H1 (cell line): ENCODE measurements at regions not wholly inside any gene's neighbourhood (a gene's known extent, or its start where the extent isn't known, plus 50 kb on each side); places are given as distances from the start of the nearest gene placed in this dataset.

Experiments used
- CTCF ChIA-PET: fragments of 300-600 bp; sonication (Branson Sonifier 250); formaldehyde crosslinking; loops from one replicate; lab custom pipeline; 2021; ENCODE audit not compliant: partially characterized antibody; lab: Charles Lee
- POLR2A ChIA-PET: fragments of 300-600 bp; sonication (Branson Sonifier 250); formaldehyde crosslinking; loops from one replicate; lab custom pipeline; 2021; ENCODE audit warnings: inconsistent platforms; ENCODE audit not compliant: partially characterized antibody; lab: Charles Lee
- DNase-seq, 2 experiments: peaks; one replicate each; pipeline versions ENCODE4 v3.0.0 to v3.0.0-alpha.2; 2010 to 2022; ENCODE audit warnings: low spot score in 2 of 2, low read depth in 1 of 2, mixed read lengths in 1 of 2
- FAIRE-seq: peaks from 2 replicates; lab custom pipeline; 2011; peaks lifted over from hg19 to GRCh38; lab: Jason Lieb, UNC
- H2AFZ ChIP-seq: 2 replicates; pipeline ENCODE4 v1.8.1; 2012; ENCODE audit warnings: low read length, inconsistent platforms
- H2AK5ac ChIP-seq: 2 replicates; pipeline ENCODE4 v1.6.1; 2013; ENCODE audit warnings: low read depth, low read length
- H2BK120ac ChIP-seq: replicated peaks from 2 replicates; pipeline ENCODE3; 2013; ENCODE audit warnings: low read depth, low read length, inconsistent platforms
- H2BK12ac ChIP-seq: 2 replicates; pipeline ENCODE4 v1.6.1; 2013; ENCODE audit warnings: low read depth, low read length
- H2BK15ac ChIP-seq: 2 replicates; pipeline ENCODE4 v1.6.1; 2013; ENCODE audit warnings: low read length
- H2BK20ac ChIP-seq: 2 replicates; pipeline ENCODE4 v1.6.1; 2013; ENCODE audit warnings: low read length
- H2BK5ac ChIP-seq: 2 replicates; pipeline ENCODE4 v1.6.1; 2013; ENCODE audit warnings: low read depth, low read length
- H3K14ac ChIP-seq: 2 replicates; pipeline ENCODE4 v1.6.1; 2013; ENCODE audit warnings: inconsistent platforms; ENCODE audit not compliant: insufficient read length
- H3K18ac ChIP-seq: 2 replicates; pipeline ENCODE4 v1.6.1; 2013; ENCODE audit warnings: low read length; ENCODE audit errors: extremely low read depth
- H3K23ac ChIP-seq: 2 replicates; pipeline ENCODE4 v1.6.1; 2013; ENCODE audit warnings: inconsistent platforms; ENCODE audit not compliant: insufficient read length
- H3K23me2 ChIP-seq: 2 replicates; pipeline ENCODE4 v1.6.1; 2013; ENCODE audit warnings: low read depth, low read length
- H3K27ac ChIP-seq: 2 replicates; pipeline ENCODE4 v1.6.1; 2011; ENCODE audit warnings: low read depth, low read length, inconsistent platforms
- H3K27me3 ChIP-seq, 4 experiments: replicated peaks in 1 of 4; 1 replicate in 1 of 4; 2 replicates in 3 of 4; pipeline versions ENCODE4 v1.6.1 to v1.8.1; 2011 to 2013; ENCODE audit warnings: low read length in 3 of 4, mild to moderate bottlenecking in 3 of 4, inconsistent platforms in 2 of 4, mixed read lengths in 2 of 4, moderate library complexity in 1 of 4; ENCODE audit not compliant: control insufficient read depth in 3 of 4, insufficient read depth in 3 of 4; ENCODE audit errors: extremely low read depth in 1 of 4
- H3K36me3 ChIP-seq, 4 experiments: 2 replicates each; pipeline versions ENCODE4 v1.6.1 to v1.8.1; 2011 to 2013; ENCODE audit warnings: mild to moderate bottlenecking in 4 of 4, low read length in 3 of 4, moderate library complexity in 2 of 4, control low read depth in 1 of 4, inconsistent platforms in 1 of 4; ENCODE audit not compliant: insufficient read depth in 4 of 4, control insufficient read depth in 2 of 4
- H3K4ac ChIP-seq: replicated peaks from 2 replicates; pipeline ENCODE3; 2013; ENCODE audit warnings: low read length, low read depth, mixed read lengths, inconsistent platforms; ENCODE audit not compliant: insufficient read length
- H3K4me1 ChIP-seq, 4 experiments: replicated peaks in 1 of 4; 1 replicate in 1 of 4; 2 replicates in 3 of 4; pipeline versions ENCODE4 v1.6.1 to v1.8.1; 2011 to 2013; ENCODE audit warnings: low read length in 3 of 4, inconsistent platforms in 2 of 4, mixed read lengths in 1 of 4; ENCODE audit not compliant: insufficient read depth in 4 of 4, control insufficient read depth in 3 of 4
- H3K4me2 ChIP-seq, 2 experiments: 2 replicates each; pipeline versions ENCODE4 v1.6.1 to v1.8.1; 2011 to 2013; ENCODE audit warnings: low read depth in 2 of 2, low read length in 2 of 2, control low read depth in 1 of 2, inconsistent platforms in 1 of 2, mild to moderate bottlenecking in 1 of 2; ENCODE audit not compliant: insufficient read depth in 1 of 2
- H3K4me3 ChIP-seq, 4 experiments: fragments of 200-600, 300-600 bp in 1 of 4; sonication (generic), shearing (Covaris generic), sonication (Bioruptor Twin) in 1 of 4; 2 replicates each; pipeline versions ENCODE4 v1.5.1 to v1.8.1; 2011 to 2016; ENCODE audit warnings: low read length in 4 of 4, low read depth in 3 of 4, control low read depth in 2 of 4, inconsistent platforms in 2 of 4, mild to moderate bottlenecking in 2 of 4, mixed read lengths in 1 of 4, moderate library complexity in 1 of 4; ENCODE audit not compliant: insufficient read depth in 2 of 4; ENCODE audit errors: extremely low read depth in 1 of 4
- H3K56ac ChIP-seq: replicated peaks from 2 replicates; pipeline ENCODE3; 2013; ENCODE audit warnings: low read depth, mild to moderate bottlenecking, mixed read lengths, low read length, inconsistent platforms; ENCODE audit not compliant: insufficient read length
- H3K79me1 ChIP-seq: 2 replicates; pipeline ENCODE4 v1.6.1; 2013; ENCODE audit warnings: low read depth, low read length, control low read depth
- H3K79me2 ChIP-seq, 2 experiments: 2 replicates each; pipeline versions ENCODE4 v1.6.1 to v1.8.1; 2012 to 2013; ENCODE audit warnings: low read length in 2 of 2, mild to moderate bottlenecking in 2 of 2, inconsistent platforms in 1 of 2; ENCODE audit not compliant: insufficient read depth in 2 of 2, control insufficient read depth in 1 of 2
- H3K9ac ChIP-seq, 4 experiments: replicated peaks in 1 of 4; 1 replicate in 1 of 4; 2 replicates in 3 of 4; pipeline versions ENCODE4 v1.6.1 to v1.8.1; 2011 to 2013; ENCODE audit warnings: low read depth in 3 of 4, low read length in 3 of 4, control low read depth in 2 of 4, mild to moderate bottlenecking in 2 of 4, moderate library complexity in 2 of 4, inconsistent platforms in 1 of 4; ENCODE audit errors: extremely low read depth in 1 of 4
- H3K9me3 ChIP-seq, 2 experiments: 2 replicates each; pipeline versions ENCODE4 v1.6.1 to v1.8.1; 2012 to 2013; ENCODE audit warnings: mild to moderate bottlenecking in 2 of 2, moderate library complexity in 2 of 2, control low read depth in 1 of 2, inconsistent platforms in 1 of 2, low read depth in 1 of 2, low read length in 1 of 2, mixed read lengths in 1 of 2; ENCODE audit not compliant: insufficient read depth in 2 of 2
- H4K20me1 ChIP-seq, 2 experiments: replicated peaks in 1 of 2; 2 replicates each; pipeline versions ENCODE3 to v1.8.1; 2011 to 2013; ENCODE audit warnings: inconsistent platforms in 2 of 2, low read length in 2 of 2, mild to moderate bottlenecking in 1 of 2; ENCODE audit not compliant: insufficient read depth in 2 of 2, control insufficient read depth in 1 of 2
- H4K5ac ChIP-seq: 2 replicates; pipeline ENCODE4 v1.6.1; 2013; ENCODE audit warnings: low read length, low read depth, mixed read lengths, inconsistent platforms; ENCODE audit not compliant: insufficient read length
- H4K8ac ChIP-seq: 2 replicates; pipeline ENCODE4 v1.8.0; 2013; ENCODE audit warnings: mild to moderate bottlenecking, moderate library complexity, low read length, inconsistent platforms; ENCODE audit not compliant: insufficient read depth; ENCODE audit errors: extremely low read depth
- H4K91ac ChIP-seq: replicated peaks from 2 replicates; pipeline ENCODE3; 2013; ENCODE audit warnings: low read length, mixed read lengths, inconsistent platforms; ENCODE audit not compliant: insufficient read length
- ASH2L ChIP-seq: fragments of 200-600, 300-600 bp; sonication (generic); IDR thresholded peaks from one replicate; pipeline ENCODE4 v1.7.1; 2017; ENCODE audit warnings: low read length
- EP300 ChIP-seq, 2 experiments: IDR thresholded peaks; 1 replicate in 1 of 2; 2 replicates in 1 of 2; pipeline ENCODE4 v1.6.1; 2011 to 2012; ENCODE audit warnings: low read depth in 2 of 2, low read length in 2 of 2, mild to moderate bottlenecking in 2 of 2, borderline replicate concordance in 1 of 2, inconsistent platforms in 1 of 2, moderate library complexity in 1 of 2
- FOSL1 ChIP-seq: IDR thresholded peaks from 2 replicates; pipeline ENCODE4 v1.6.1; 2011; ENCODE audit warnings: mild to moderate bottlenecking, low read depth, low read length, moderate library complexity; ENCODE audit not compliant: insufficient read depth
- GABPA ChIP-seq: IDR thresholded peaks from 2 replicates; pipeline ENCODE4 v1.6.1; 2011; ENCODE audit warnings: mild to moderate bottlenecking, low read length, moderate library complexity, borderline replicate concordance; ENCODE audit not compliant: insufficient read depth
- HDAC2 ChIP-seq, 2 experiments: fragments of 300-600 bp in 1 of 2; sonication (generic) in 1 of 2; IDR thresholded peaks; 2 replicates each; pipeline ENCODE4 v1.6.1; 2011 to 2012; ENCODE audit warnings: low read depth in 2 of 2, low read length in 2 of 2, mild to moderate bottlenecking in 2 of 2, moderate library complexity in 2 of 2, borderline replicate concordance in 1 of 2, inconsistent platforms in 1 of 2
- HDAC6 ChIP-seq: IDR thresholded peaks from one replicate; pipeline ENCODE4 v1.7.1; 2012; ENCODE audit warnings: low read depth, mild to moderate bottlenecking, inconsistent platforms, low read length, moderate library complexity
- KDM4A ChIP-seq: IDR thresholded peaks from one replicate; pipeline ENCODE4 v1.7.1; 2012; ENCODE audit warnings: low read depth, mild to moderate bottlenecking, moderate library complexity, low read length, inconsistent platforms; ENCODE audit not compliant: severe bottlenecking
- MAFK ChIP-seq: IDR thresholded peaks from 2 replicates; pipeline ENCODE4 v1.6.1; 2012; ENCODE audit warnings: low read depth, mild to moderate bottlenecking, improper control_type of control experiment, low read length
- MAX ChIP-seq: IDR thresholded peaks from 2 replicates; pipeline ENCODE4 v1.6.1; 2012; ENCODE audit warnings: inconsistent platforms
- POLR2A ChIP-seq, 2 experiments: IDR thresholded peaks; 1 replicate in 1 of 2; 2 replicates in 1 of 2; pipeline ENCODE4 v1.6.1; 2011; ENCODE audit warnings: low read depth in 2 of 2, low read length in 2 of 2, mild to moderate bottlenecking in 2 of 2; ENCODE audit errors: control extremely low read depth in 1 of 2
- POU5F1 ChIP-seq: IDR thresholded peaks from 2 replicates; pipeline ENCODE4 v1.6.1; 2011; ENCODE audit warnings: low read depth, mild to moderate bottlenecking, low read length, moderate library complexity
- RXRA ChIP-seq: IDR thresholded peaks from 2 replicates; pipeline ENCODE4 v1.6.1; 2011; ENCODE audit warnings: low read depth, mild to moderate bottlenecking, low read length, moderate library complexity; ENCODE audit not compliant: insufficient read depth
- TBP ChIP-seq: IDR thresholded peaks from 2 replicates; pipeline ENCODE4 v1.6.1; 2011; ENCODE audit warnings: low read depth, low read length, improper control_type of control experiment
- TCF12 ChIP-seq: IDR thresholded peaks from 2 replicates; pipeline ENCODE4 v1.6.1; 2011; ENCODE audit warnings: low read depth, mild to moderate bottlenecking, low read length
- WGBS, 2 experiments: shearing (Covaris generic) in 1 of 2; methylation state at CpG; one replicate each; pipeline versions ENCODE4 v1.1.6 to v1.1.7; 2013 to 2015; ENCODE audit warnings: low lambda C conversion rate in 2 of 2, mixed read lengths in 2 of 2, inconsistent platforms in 1 of 2, low coverage in 1 of 2, missing lambda C conversion rate in 1 of 2; ENCODE audit not compliant: insufficient replicate concordance in 2 of 2, insufficient coverage in 1 of 2, insufficient read length in 1 of 2; ENCODE audit errors: extremely low coverage in 1 of 2, missing lambda C conversion rate in 1 of 2; 5-methylcytosine and 5-hydroxymethylcytosine counted together

GRCh38 chr10:53284615-53285182 lies 512.1 kb upstream of the MBL2 start:
- ChIA-PET CTCF (no interaction called here), POLR2A (no interaction called here)
- no peaks in the 10 kb centered on the region for H3K4me1 ChIP-seq
- H3K23me2 ChIP-seq = no peaks in the 10 kb centered on the region
- no peak overlapping the region for H3K4me3 ChIP-seq
- no peaks in the 10 kb centered on the region for H3K27me3 ChIP-seq
- H3K27ac ChIP-seq = no peak overlapping the region
- no peak overlapping the region for H2AFZ ChIP-seq
- no peak overlapping the region for H3K4me2 ChIP-seq
- DNase-seq = no peak
- FAIRE-seq = peak; percentile 24
- no peak overlapping the region for H4K5ac ChIP-seq
- 95% methylated on average over 4 of the region's 4 CpGs; no CpG with 5 or more reads in 1 of the 2 experiments for WGBS, 2 experiments
- H2BK12ac ChIP-seq = no peak overlapping the region
- no peaks in the 10 kb centered on the region for H3K79me2 ChIP-seq
- H3K79me1 ChIP-seq = no peaks in the 10 kb centered on the region
- H3K36me3 ChIP-seq = no peaks in the 10 kb centered on the region
- no peak overlapping the region for H3K23ac ChIP-seq
- H2BK15ac ChIP-seq = no peak overlapping the region
- no peak overlapping the region for H3K14ac ChIP-seq
- H2BK20ac ChIP-seq = no peak overlapping the region
- H4K8ac ChIP-seq = no peak overlapping the region
- no peak overlapping the region for H3K4ac ChIP-seq
- no peaks in the 10 kb centered on the region for H3K9me3 ChIP-seq
- H3K56ac ChIP-seq = no peak overlapping the region
- no peak overlapping the region for H2BK5ac ChIP-seq
- H3K9ac ChIP-seq = no peak overlapping the region
- H3K18ac ChIP-seq = no peak overlapping the region
- no peak overlapping the region for H2BK120ac ChIP-seq
- no peak overlapping the region for H2AK5ac ChIP-seq
- no peak overlapping the region for H4K91ac ChIP-seq
- H4K20me1 ChIP-seq = no peaks in the 10 kb centered on the region
- TF ChIP-seq HDAC2 (IDR thresholded peaks at IDR 0.05; ENCODE audit: borderline replicate concordance in 1 of 2, low read depth in 2 of 2, low read length in 2 of 2) (no peak), ASH2L (no peak), MAX (no peak), KDM4A (no peak), FOSL1 (no peak), HDAC6 (no peak), GABPA (no peak), TBP (no peak), RXRA (no peak), TCF12 (no peak), EP300 (IDR thresholded peaks at IDR 0.05; ENCODE audit: borderline replicate concordance in 1 of 2, low read depth in 2 of 2, low read length in 2 of 2) (no peak), MAFK (no peak), POU5F1 (no peak), POLR2A (IDR thresholded peaks at IDR 0.05; ENCODE audit: control extremely low read depth in 1 of 2, low read depth in 2 of 2, low read length in 2 of 2) (no peak)
